ENCODE measurements at regions not wholly inside any gene's neighbourhood (a gene's known extent, or its start where the extent isn't known, plus 50 kb on each side); places are given as distances from the start of the nearest gene placed in this dataset.

- TF ChIP-seq, protein P1, sequence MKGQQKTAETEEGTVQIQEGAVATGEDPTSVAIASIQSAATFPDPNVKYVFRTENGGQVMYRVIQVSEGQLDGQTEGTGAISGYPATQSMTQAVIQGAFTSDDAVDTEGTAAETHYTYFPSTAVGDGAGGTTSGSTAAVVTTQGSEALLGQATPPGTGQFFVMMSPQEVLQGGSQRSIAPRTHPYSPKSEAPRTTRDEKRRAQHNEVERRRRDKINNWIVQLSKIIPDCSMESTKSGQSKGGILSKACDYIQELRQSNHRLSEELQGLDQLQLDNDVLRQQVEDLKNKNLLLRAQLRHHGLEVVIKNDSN (CRISPR knock-in tag; IDR thresholded peaks at IDR 0.05), result no peak
- no peak for TF ChIP-seq ZBTB21 (CRISPR knock-in tag; IDR thresholded peaks at IDR 0.05; ENCODE audit: borderline replicate concordance)
- TF ChIP-seq, protein P2, sequence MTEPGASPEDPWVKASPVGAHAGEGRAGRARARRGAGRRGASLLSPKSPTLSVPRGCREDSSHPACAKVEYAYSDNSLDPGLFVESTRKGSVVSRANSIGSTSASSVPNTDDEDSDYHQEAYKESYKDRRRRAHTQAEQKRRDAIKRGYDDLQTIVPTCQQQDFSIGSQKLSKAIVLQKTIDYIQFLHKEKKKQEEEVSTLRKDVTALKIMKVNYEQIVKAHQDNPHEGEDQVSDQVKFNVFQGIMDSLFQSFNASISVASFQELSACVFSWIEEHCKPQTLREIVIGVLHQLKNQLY (CRISPR knock-in tag; IDR thresholded peaks at IDR 0.05), result no peak
Measured at GRCh38 chr14:82490397-82490796, 956.7 kb upstream of the SEL1L start (continued).

GRCh38 chr14:82492157-82492556 is 958.5 kb upstream of the SEL1L start:
- Mint-ChIP-seq H3K27ac (no peak overlapping the region), H3K9me3 (no peaks in the 10 kb centered on the region), H3K36me3 (no peaks in the 10 kb centered on the region), H3K4me1 (peaks cover 7% of the 10 kb centered on the region), H3K4me3 (no peak overlapping the region), H3K27me3 (ENCODE audit: low read depth) (no peaks in the 10 kb centered on the region)
- POLR2A ChIA-PET, result no interaction called here
- CTCF ChIA-PET, result no interaction called here
- no peak for DNase-seq (ENCODE audit: low spot score)
- ATAC-seq, result no peak
- TF ChIP-seq, protein P3, sequence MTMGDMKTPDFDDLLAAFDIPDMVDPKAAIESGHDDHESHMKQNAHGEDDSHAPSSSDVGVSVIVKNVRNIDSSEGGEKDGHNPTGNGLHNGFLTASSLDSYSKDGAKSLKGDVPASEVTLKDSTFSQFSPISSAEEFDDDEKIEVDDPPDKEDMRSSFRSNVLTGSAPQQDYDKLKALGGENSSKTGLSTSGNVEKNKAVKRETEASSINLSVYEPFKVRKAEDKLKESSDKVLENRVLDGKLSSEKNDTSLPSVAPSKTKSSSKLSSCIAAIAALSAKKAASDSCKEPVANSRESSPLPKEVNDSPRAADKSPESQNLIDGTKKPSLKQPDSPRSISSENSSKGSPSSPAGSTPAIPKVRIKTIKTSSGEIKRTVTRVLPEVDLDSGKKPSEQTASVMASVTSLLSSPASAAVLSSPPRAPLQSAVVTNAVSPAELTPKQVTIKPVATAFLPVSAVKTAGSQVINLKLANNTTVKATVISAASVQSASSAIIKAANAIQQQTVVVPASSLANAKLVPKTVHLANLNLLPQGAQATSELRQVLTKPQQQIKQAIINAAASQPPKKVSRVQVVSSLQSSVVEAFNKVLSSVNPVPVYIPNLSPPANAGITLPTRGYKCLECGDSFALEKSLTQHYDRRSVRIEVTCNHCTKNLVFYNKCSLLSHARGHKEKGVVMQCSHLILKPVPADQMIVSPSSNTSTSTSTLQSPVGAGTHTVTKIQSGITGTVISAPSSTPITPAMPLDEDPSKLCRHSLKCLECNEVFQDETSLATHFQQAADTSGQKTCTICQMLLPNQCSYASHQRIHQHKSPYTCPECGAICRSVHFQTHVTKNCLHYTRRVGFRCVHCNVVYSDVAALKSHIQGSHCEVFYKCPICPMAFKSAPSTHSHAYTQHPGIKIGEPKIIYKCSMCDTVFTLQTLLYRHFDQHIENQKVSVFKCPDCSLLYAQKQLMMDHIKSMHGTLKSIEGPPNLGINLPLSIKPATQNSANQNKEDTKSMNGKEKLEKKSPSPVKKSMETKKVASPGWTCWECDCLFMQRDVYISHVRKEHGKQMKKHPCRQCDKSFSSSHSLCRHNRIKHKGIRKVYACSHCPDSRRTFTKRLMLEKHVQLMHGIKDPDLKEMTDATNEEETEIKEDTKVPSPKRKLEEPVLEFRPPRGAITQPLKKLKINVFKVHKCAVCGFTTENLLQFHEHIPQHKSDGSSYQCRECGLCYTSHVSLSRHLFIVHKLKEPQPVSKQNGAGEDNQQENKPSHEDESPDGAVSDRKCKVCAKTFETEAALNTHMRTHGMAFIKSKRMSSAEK (CRISPR knock-in tag; IDR thresholded peaks at IDR 0.05; ENCODE audit: borderline replicate concordance), result no peak
- TF ChIP-seq, protein P4, sequence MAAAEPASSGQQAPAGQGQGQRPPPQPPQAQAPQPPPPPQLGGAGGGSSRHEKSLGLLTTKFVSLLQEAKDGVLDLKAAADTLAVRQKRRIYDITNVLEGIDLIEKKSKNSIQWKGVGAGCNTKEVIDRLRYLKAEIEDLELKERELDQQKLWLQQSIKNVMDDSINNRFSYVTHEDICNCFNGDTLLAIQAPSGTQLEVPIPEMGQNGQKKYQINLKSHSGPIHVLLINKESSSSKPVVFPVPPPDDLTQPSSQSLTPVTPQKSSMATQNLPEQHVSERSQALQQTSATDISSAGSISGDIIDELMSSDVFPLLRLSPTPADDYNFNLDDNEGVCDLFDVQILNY (CRISPR knock-in tag; IDR thresholded peaks at IDR 0.05), result no peak
- TF ChIP-seq ZNF263 (CRISPR knock-in tag; IDR thresholded peaks at IDR 0.05; ENCODE audit: low read depth), result no peak
- TF ChIP-seq ZBTB43 (CRISPR knock-in tag; IDR thresholded peaks at IDR 0.05), result no peak
- no peak for TF ChIP-seq E2F1 (CRISPR knock-in tag; IDR thresholded peaks at IDR 0.05)
- no peak for TF ChIP-seq SP1 (CRISPR knock-in tag; conservative IDR thresholded peaks at IDR 0.05)
- TF ChIP-seq MXD4 (CRISPR knock-in tag; IDR thresholded peaks at IDR 0.05; ENCODE audit: borderline replicate concordance), result no peak
- no peak for TF ChIP-seq NFATC4 (CRISPR knock-in tag; IDR thresholded peaks at IDR 0.05)
- TF ChIP-seq ELF4 (CRISPR knock-in tag; IDR thresholded peaks at IDR 0.05; ENCODE audit: low read depth), result no peak
- TF ChIP-seq GABPB1 (CRISPR knock-in tag; IDR thresholded peaks at IDR 0.05), result no peak
- TF ChIP-seq, protein P5, sequence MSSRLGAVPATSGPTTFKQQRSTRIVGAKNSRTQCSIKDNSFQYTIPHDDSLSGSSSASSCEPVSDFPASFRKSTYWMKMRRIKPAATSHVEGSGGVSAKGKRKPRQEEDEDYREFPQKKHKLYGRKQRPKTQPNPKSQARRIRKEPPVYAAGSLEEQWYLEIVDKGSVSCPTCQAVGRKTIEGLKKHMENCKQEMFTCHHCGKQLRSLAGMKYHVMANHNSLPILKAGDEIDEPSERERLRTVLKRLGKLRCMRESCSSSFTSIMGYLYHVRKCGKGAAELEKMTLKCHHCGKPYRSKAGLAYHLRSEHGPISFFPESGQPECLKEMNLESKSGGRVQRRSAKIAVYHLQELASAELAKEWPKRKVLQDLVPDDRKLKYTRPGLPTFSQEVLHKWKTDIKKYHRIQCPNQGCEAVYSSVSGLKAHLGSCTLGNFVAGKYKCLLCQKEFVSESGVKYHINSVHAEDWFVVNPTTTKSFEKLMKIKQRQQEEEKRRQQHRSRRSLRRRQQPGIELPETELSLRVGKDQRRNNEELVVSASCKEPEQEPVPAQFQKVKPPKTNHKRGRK (CRISPR knock-in tag; IDR thresholded peaks at IDR 0.05; ENCODE audit: borderline replicate concordance), result no peak
- no peak for TF ChIP-seq NFE2L1 (CRISPR knock-in tag; IDR thresholded peaks at IDR 0.05)
- TF ChIP-seq, protein P2 (CRISPR knock-in tag; IDR thresholded peaks at IDR 0.05), result no peak
- no peak for TF ChIP-seq NFYB (CRISPR knock-in tag; conservative IDR thresholded peaks at IDR 0.05; ENCODE audit: low read depth)
- no peak for TF ChIP-seq ZNF232 (CRISPR knock-in tag; IDR thresholded peaks at IDR 0.05)
- no peak for TF ChIP-seq TEAD1 (CRISPR knock-in tag; IDR thresholded peaks at IDR 0.05)
- TF ChIP-seq GRHL2 (CRISPR knock-in tag; IDR thresholded peaks at IDR 0.05; ENCODE audit: insufficient replicate concordance, severe bottlenecking), result no peak
- TF ChIP-seq NR3C1 (CRISPR knock-in tag; conservative IDR thresholded peaks at IDR 0.05; ENCODE audit: low read depth), result no peak
- TF ChIP-seq, protein P6, sequence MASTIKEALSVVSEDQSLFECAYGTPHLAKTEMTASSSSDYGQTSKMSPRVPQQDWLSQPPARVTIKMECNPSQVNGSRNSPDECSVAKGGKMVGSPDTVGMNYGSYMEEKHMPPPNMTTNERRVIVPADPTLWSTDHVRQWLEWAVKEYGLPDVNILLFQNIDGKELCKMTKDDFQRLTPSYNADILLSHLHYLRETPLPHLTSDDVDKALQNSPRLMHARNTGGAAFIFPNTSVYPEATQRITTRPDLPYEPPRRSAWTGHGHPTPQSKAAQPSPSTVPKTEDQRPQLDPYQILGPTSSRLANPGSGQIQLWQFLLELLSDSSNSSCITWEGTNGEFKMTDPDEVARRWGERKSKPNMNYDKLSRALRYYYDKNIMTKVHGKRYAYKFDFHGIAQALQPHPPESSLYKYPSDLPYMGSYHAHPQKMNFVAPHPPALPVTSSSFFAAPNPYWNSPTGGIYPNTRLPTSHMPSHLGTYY (CRISPR knock-in tag; IDR thresholded peaks at IDR 0.05), result no peak
- TF ChIP-seq MYBL2 (CRISPR knock-in tag; IDR thresholded peaks at IDR 0.05), result no peak

All from WTC11 (cell line).